Smooth muscle cell (in vitro differentiated cells): ENCODE measurements at regions not wholly inside any gene's neighbourhood (a gene's known extent, or its start where the extent isn't known, plus 50 kb on each side); places are given as distances from the start of the nearest gene placed in this dataset.

ENCODE experiments used
- DNase-seq: peaks from one replicate; lab custom pipeline; 2025; ENCODE audit not compliant: unreplicated experiment; lab: John Stamatoyannopoulos, UW
- H2AFZ ChIP-seq: fragments of 200-600 bp; sonication (generic); 2 replicates; pipeline ENCODE4 v1.6.0; 2016; ENCODE audit warnings: antibody characterized with exemption, low read depth, mild to moderate bottlenecking
- H3F3A ChIP-seq: fragments of 200-600 bp; sonication (generic); 2 replicates; pipeline ENCODE4 v1.6.0; 2017; ENCODE audit warnings: antibody characterized with exemption, low read depth
- H3K27ac ChIP-seq: fragments of 200-600 bp; sonication (generic); 2 replicates; pipeline ENCODE4 v1.5.1; 2016; ENCODE audit warnings: low read depth, mild to moderate bottlenecking
- H3K27me3 ChIP-seq: fragments of 200-600 bp; sonication (generic); 2 replicates; pipeline ENCODE4 v1.6.1; 2016; ENCODE audit warnings: low read depth, mild to moderate bottlenecking
- H3K36me3 ChIP-seq: fragments of 200-600 bp; sonication (generic); 2 replicates; pipeline ENCODE4 v1.5.1; 2016; ENCODE audit warnings: low read depth
- H3K4me1 ChIP-seq: fragments of 200-600 bp; sonication (generic); 2 replicates; pipeline ENCODE4 v1.5.1; 2016; ENCODE audit warnings: low read depth
- H3K4me2 ChIP-seq: fragments of 200-600 bp; sonication (generic); 2 replicates; pipeline ENCODE4 v1.6.0; 2016; ENCODE audit warnings: mild to moderate bottlenecking
- H3K4me3 ChIP-seq: fragments of 200-600 bp; sonication (generic); 2 replicates; pipeline ENCODE4 v1.5.1; 2016; ENCODE audit warnings: mild to moderate bottlenecking
- H3K79me2 ChIP-seq: fragments of 200-600 bp; sonication (generic); 2 replicates; pipeline ENCODE4 v1.6.0; 2016; ENCODE audit warnings: low read depth, mild to moderate bottlenecking
- H3K9ac ChIP-seq: fragments of 200-600 bp; sonication (generic); 2 replicates; pipeline ENCODE4 v1.6.0; 2016; ENCODE audit warnings: low read depth
- H3K9me3 ChIP-seq: fragments of 200-600 bp; sonication (generic); replicated peaks from 2 replicates; pipeline ENCODE4 v1.5.1; 2016; ENCODE audit warnings: low read depth
- H4K20me1 ChIP-seq: fragments of 200-600 bp; sonication (generic); 2 replicates; pipeline ENCODE4 v1.6.0; 2016; ENCODE audit warnings: low read depth
- CTCF ChIP-seq: fragments of 200-600 bp; sonication (generic); IDR thresholded peaks from 2 replicates; pipeline ENCODE4 v1.5.1; 2017; ENCODE audit warnings: borderline replicate concordance, mild to moderate bottlenecking, antibody characterized with exemption; ENCODE audit not compliant: insufficient read depth, poor library complexity, severe bottlenecking
- WGBS: methylation state at CpG from one replicate; pipeline ENCODE4 v1.1.7; 2016; ENCODE audit warnings: low lambda C conversion rate; 5-methylcytosine and 5-hydroxymethylcytosine counted together

GRCh38 chr5:74382123-74382855 is 258.2 kb downstream of the ENC1 start:
- DNase-seq = no peak
- no peak overlapping the region for H2AFZ ChIP-seq
- H3K4me2 ChIP-seq = peak overlapping the region; percentile 52
- H4K20me1 ChIP-seq = no peaks in the 10 kb centered on the region
- no peaks in the 10 kb centered on the region for H3K27me3 ChIP-seq
- no peak overlapping the region for H3K4me3 ChIP-seq
- peak overlapping the region; percentile 68 for H3K27ac ChIP-seq
- H3K79me2 ChIP-seq = no peaks in the 10 kb centered on the region
- no peaks in the 10 kb centered on the region for H3K9me3 ChIP-seq
- no peak overlapping the region for H3K9ac ChIP-seq
- TF ChIP-seq CTCF = no peak
- H3K36me3 ChIP-seq = no peaks in the 10 kb centered on the region
- WGBS = 80% methylated on average over 3 of the region's 3 CpGs
- H3F3A ChIP-seq = peaks cover 17% of the 10 kb centered on the region
- peaks cover 12% of the 10 kb centered on the region for H3K4me1 ChIP-seq

GRCh38 chr5:74380193-74380592 is 260.3 kb downstream of the ENC1 start:
- Histone ChIP-seq H3K36me3 (no peaks in the 10 kb centered on the region), H3K79me2 (no peaks in the 10 kb centered on the region), H3K9me3 (no peaks in the 10 kb centered on the region), H2AFZ (no peak overlapping the region), H3K4me3 (no peak overlapping the region), H3K4me1 (peaks cover 12% of the 10 kb centered on the region), H3K4me2 (no peak overlapping the region), H4K20me1 (no peaks in the 10 kb centered on the region), H3K27ac (no peak overlapping the region), H3K9ac (no peak overlapping the region), H3K27me3 (no peaks in the 10 kb centered on the region), H3F3A (peaks cover 17% of the 10 kb centered on the region)
- DNase-seq = no peak
- no peak for TF ChIP-seq CTCF
- WGBS = 90% methylated on average over 5 of the region's 5 CpGs

DNA sequence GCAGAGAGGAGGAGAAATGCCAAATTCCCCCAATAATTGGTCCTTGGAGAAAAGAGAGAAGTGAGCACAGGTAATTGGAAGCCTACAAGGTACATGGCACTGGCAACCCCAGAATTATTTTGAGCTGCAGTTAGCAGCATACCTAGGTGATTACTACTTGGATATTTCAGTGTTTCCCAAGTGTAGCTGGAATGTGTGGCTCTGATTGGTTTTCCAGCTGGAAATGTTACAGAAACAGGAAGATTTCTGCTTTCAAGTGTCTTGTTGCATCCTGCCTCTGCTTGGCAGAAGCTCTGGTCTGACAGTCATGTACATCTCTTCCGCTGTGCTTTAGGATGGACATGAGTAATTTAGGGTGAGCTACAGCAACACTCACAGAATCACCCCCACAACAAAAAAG is 262.1 kb downstream of the ENC1 start:
- Histone ChIP-seq H4K20me1 (no peaks in the 10 kb centered on the region), H3K9ac (no peak overlapping the region), H3K27me3 (no peaks in the 10 kb centered on the region), H3K4me3 (no peak overlapping the region), H3K36me3 (no peaks in the 10 kb centered on the region), H3K79me2 (no peaks in the 10 kb centered on the region), H3K9me3 (no peaks in the 10 kb centered on the region), H2AFZ (no peak overlapping the region), H3K27ac (no peak overlapping the region), H3F3A (peaks cover 12% of the 10 kb centered on the region), H3K4me2 (no peak overlapping the region), H3K4me1 (peaks cover 8% of the 10 kb centered on the region)
- WGBS = 86% methylated on average over 1 of the region's 1 CpG
- no peak for DNase-seq
- no peak for TF ChIP-seq CTCF

- Histone ChIP-seq H3F3A (peaks cover 8% of the 10 kb centered on the region), H3K9me3 (no peaks in the 10 kb centered on the region)
- WGBS = 43% methylated on average over 1 of the region's 1 CpG
These were observed 264.3 kb downstream of the ENC1 start for GRCh38 chr5:74376187-74376586.

More at GRCh38 chr5:74376187-74376586, 264.3 kb downstream of the ENC1 start:
- H3K36me3 ChIP-seq = no peaks in the 10 kb centered on the region
- no peak overlapping the region for H3K4me3 ChIP-seq
- H2AFZ ChIP-seq = no peak overlapping the region
- no peaks in the 10 kb centered on the region for H4K20me1 ChIP-seq
- no peak overlapping the region for H3K27ac ChIP-seq
- no peak for TF ChIP-seq CTCF
- no peak overlapping the region for H3K4me2 ChIP-seq
- no peak for DNase-seq
- H3K4me1 ChIP-seq = no peaks in the 10 kb centered on the region
- no peaks in the 10 kb centered on the region for H3K79me2 ChIP-seq
- H3K27me3 ChIP-seq = no peaks in the 10 kb centered on the region
- no peak overlapping the region for H3K9ac ChIP-seq
